COR-L47 (cell line): ENCODE measurements at regions not wholly inside any gene's neighbourhood (a gene's known extent, or its start where the extent isn't known, plus 50 kb on each side); places are given as distances from the start of the nearest gene placed in this dataset.
"Not testable (repeated sequence)": the region's sequence is repeated elsewhere in the genome, so short reads cannot be mapped to it uniquely, and the experiment has no call there.

Experiments
- DNase-seq: peaks from one replicate; lab custom pipeline; 2025; lab: John Stamatoyannopoulos, UW

DNA sequence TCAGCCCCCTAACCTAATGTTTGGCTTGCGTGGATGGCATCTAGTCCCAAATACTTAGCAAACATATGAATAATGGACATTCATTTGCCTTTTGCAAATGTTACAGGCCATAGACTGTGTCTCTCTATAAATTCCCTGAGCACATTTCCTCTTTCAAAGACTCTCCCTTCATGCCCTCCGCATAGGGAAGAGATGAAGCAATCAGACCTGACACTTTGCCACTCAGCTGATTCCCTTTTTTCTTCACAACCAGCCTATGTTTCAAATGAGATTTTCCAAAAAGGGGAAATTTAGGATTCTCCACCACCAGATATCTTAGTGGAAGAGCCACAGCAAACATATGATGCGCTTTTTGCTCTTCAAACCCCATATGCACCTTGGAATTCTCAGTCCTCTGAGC lies 453.7 kb downstream of the STK39 start:
- no peak for DNase-seq

DNA sequence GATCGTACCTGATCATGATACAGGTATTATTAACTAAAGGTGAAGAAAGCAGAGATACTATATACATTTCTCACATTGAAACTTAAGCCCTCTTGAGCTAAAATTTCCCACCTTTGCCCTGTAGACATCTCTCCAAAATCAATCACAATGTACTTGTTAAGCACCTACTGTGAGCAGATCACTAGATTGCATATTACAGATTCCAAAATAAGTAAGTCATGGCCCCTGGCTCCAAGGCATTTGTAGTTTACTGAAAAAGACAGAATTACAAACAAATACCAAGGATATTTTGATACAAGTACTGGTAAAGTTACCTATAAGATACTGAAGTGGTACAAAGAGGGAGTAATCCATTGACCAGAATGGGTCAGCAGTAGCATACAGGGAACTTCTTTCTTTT lies 455.3 kb downstream of the STK39 start:
- no peak for DNase-seq

DNA sequence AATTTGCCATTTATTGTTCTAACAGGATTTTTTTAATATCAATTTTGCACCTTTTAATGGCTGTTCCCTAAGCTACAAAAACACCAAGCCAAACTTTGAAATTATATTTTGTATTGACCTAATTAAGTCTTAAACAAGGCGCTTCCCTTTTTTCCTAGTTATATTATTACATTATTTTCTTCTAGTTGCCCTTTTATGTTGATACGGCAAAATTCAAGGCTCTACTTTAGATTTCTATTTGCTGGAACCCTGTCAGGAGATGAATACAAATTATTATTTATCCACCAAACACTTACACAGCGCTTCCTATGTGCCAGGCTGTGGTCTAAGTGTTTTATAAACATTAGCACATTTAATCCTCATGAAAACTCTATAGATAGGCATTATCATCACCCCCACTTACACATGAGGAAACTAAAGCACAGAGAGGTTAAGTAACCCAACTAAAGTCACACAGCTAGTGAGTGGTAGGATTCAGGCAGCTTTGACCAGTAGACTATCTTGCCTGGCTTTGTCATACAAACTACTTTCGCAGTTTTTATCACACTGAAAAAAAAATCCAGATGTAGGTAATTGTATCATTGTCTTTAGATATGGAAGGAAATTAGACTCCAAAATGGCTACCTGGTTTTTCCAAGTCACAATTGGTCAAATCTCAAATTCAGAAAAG lies 456.5 kb downstream of the STK39 start:
- no peak for DNase-seq

DNA sequence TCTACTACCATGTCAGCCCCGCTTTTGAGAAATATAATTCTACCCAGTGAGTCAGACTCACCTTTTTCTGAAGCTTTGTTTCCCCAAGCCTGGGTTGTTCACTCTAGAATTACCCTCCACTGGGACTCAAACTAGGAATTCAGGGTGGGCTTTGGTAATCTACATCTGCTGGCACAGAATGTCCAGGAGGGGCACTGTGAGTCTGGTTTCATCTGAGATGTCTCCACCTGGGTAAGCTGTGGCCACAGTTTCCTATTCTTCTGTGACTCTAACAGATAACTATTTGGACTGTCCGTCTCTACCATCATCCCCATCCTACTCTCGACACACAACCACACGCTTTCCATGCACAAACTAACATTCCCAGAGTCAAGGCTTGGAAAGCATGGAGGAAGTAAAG lies 457.2 kb downstream of the STK39 start:
- no peak for DNase-seq

DNA sequence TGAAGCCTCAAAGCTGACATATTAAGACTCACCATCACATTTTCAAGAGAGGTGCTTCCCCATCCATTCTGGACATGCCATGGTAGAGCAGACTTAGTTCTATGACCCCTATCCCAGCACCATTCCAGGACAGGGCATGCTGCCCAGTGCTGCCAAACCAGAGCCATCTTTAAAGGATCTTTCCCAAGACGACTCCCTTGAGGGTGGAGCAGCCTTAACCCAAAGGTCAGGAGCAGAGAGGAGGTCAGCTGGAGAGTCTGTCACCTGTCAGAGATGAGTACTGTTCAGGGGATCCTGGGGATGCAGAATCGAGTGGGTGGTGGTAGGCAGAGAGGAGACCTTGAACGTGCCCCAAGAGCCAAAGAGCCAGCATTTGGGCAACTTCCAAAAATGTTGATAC lies 459.8 kb downstream of the STK39 start:
- DNase-seq, result no peak

DNA sequence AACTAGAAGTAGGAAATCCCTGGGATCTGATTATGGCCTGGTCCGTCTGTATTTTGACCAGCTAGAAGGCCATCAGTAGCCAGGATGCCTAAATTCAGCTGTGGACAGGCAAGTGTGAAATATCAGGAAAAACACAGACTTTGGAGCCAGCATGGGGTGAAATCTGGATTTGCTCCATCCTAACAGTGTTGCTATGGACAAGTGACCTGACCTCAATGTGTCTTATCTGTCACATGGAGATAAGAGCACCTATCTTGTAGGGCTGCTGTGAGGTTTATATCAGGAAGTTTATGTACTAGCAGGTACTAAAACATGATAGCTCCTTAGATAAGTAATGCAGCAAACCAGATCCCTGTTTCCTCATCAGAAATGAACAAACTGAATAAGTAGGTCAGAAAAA lies 460.4 kb downstream of the STK39 start:
- DNase-seq, result no peak

DNA sequence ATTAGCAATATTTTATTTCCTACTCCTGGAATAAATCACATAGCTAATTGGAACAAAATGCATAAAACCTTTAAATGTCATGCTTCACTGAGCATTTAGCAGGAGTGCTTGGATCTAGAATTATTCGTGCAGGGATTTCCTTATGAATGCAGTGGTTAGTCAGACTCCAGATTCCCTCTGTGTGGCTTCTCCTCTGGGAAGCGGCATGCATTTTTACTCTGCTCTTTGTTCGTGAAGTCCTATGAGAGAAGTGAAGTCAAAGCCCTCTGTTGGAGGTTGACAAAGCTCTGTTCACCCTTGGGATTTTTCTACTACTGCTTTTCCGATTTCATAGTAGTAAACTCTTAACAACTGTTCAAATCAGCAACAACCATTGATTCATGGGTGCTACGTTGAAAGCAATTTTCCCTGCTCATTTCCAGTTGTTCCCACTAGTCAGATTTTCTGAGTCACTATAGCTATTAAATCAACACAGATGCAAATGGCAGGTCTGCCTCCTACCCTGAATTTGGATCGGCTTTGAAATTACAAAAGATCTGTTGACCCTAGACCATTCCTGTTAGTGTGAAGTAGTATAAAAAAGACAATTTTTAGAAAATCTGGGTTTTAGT lies 461.7 kb downstream of the STK39 start:
- DNase-seq, result no peak

DNA sequence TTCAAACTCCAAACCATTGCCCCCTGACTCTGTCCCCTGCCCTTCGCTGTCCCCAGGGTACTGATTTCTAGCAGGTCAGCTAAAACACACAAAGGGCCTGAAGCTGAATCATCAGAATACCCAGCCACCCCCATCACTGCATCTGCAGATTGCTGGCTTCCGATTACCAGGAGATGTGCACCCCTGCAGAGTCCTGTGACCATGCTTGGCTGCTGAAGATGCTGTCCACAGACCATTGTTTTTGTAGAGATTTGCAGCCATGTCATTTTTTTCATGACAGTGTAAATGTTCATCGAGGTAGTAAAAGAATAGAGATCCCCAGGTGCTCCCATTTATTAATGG lies 463.3 kb downstream of the STK39 start:
- no peak for DNase-seq

DNA sequence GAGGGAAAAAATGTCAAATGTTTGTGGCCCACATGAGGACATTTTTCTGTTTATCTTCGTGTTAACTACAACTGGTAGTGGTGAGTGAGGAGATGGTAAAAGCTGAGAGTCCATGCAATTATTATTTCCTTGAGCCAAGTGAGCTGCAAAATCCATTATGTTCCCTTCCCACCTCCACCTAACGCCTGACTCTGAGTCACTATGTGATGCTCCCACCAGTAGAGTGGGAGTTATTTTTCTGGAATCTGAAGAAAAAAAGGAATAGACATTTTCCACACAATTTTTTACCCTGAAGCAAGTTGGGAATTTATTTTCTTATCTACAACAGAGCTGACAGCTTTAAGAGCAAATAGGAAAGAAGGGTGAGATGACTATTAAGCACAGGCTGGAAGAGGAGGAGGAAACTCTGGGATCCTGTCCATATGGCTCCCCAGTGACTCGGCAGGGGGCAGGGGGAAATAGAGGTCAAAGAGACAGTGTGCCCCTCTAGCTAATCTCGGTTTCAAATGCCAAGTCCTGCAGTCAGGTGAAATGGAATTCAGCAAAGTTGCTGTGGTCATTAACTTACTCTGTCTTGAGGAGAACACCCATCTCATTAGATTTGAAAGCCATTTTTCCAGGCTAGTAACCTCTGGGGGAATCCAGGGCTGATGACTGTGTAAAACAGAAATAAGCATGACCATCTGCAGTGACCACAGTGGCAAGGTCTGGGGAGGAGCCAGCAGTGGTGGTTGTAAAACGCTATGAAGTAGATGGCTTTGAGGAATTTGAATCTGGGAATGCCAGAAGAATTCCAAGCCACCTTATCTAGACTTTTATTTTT lies 463.9 kb downstream of the STK39 start:
- DNase-seq, result no peak

DNA sequence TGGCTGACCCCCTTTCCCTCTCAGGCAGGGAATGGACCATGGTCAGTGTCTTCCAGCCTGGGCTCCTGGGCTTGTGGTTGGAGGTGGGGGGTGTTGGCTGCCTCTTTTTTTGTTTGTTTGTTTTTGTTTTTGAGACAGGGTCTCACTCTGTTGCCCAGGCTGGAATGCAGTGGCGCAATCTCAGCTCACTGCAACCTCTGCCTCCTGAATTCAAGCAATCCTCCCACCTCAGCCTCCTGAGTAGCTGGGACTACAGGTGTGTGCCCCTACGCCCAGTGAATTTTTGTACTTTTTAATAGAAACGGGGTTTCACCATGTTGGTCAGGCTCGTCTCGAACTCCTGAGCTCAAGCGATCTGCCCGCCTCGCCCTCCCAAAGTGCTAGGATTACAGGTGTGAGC lies 465.8 kb downstream of the STK39 start:
- DNase-seq, result not testable (repeated sequence)

DNA sequence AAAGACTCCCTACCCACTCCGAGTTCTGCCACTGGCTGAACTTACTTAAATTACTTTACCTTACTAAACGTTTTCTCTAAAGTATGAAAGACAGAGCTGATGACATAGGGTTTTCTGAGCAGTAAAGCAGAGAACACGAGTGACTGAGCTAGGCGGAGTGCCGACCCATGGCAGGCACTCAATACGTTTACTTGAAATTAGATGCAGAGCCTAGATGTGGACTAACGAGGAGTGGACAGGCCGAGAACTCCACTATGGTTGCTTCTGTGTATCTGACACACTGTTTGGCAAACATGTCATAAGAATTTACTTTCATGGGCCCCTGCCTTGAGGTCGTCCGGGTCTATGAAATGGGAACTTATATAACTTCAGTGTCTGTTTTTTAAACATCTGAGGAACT lies 471.0 kb downstream of the STK39 start:
- no peak for DNase-seq

DNA sequence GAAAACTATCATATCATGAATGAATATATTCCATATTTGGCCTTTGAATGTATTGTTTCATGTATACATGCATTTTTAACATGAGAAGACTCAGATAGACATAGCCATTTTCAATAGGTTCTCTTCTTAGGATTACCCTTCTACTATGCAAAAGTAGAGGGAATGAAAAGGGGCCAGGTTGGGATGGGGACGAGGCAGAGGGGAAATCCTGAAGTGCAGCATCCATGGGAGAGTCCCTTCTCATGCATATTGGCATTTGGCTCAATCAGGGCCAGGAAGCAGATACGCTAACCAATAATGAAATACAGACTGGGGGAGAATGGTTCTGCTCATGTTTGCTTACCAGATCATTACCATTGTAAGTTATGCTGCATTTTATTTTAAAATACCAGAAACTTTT lies 475.8 kb downstream of the STK39 start:
- DNase-seq, result no peak

DNA sequence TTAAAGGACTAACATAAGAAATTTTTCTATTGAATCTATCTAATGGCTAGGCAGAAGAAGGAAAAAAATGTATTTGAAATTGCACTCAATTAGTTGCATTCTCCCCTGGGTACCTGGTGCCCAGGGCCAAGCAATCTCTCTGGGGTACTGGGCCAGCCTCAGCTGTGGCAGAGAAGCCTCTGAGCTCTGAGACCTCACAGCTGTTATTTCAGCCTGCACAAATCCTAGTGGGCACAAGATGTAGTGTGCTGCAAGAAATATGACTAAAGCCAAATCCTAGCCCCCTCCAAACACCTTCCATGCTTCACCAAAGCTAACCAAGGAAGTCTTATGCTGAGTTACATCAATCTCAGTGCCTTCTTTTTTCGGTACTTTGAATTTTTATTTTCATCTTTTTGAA lies 478.4 kb downstream of the STK39 start:
- no peak for DNase-seq

DNA sequence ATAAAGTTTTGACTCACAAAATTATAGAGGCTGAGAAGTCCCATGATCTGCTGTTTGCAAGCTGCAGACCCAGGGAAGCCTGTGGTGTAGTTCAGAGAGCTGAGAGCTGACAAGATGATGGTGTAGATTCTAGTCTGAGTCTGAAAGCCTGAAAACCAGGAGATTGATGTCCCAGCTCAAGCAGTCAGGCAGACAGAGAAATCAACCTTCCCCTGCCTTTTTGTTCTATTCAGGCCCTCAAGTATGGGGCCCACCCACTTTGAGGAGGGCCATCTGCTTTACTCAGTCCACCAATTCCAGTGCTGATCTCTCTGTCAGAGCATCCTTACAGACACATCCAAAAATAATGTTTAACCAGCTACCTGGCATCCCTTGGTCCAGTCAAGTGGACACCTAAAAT lies 479.6 kb downstream of the STK39 start:
- DNase-seq, result no peak

DNA sequence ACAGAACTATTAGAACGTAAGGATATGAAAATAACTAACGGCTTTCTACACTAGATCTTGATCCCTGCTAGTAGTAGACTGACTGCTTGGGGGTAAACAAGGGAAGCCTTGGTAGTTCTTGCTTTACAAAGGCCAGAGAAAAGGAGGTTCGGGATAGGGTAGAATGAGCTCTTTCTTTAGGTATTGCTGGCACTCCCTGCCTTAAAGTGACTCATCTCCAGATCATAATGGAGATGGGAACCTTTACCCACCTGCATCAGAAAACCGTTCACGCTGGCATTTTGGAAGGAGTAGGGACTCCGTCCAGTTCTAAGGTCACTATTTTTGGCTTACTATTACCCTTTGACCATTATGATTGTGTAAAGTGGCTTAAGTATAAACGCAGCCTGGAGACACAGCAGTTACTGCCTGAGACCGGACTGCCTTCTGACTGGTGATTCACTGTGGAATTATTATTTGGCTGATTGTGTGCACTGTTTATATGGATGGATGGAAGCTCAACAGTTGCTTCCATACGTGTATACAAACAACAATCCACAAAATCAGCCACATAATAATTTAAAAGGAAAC lies 482.5 kb downstream of the STK39 start:
- no peak for DNase-seq

DNA sequence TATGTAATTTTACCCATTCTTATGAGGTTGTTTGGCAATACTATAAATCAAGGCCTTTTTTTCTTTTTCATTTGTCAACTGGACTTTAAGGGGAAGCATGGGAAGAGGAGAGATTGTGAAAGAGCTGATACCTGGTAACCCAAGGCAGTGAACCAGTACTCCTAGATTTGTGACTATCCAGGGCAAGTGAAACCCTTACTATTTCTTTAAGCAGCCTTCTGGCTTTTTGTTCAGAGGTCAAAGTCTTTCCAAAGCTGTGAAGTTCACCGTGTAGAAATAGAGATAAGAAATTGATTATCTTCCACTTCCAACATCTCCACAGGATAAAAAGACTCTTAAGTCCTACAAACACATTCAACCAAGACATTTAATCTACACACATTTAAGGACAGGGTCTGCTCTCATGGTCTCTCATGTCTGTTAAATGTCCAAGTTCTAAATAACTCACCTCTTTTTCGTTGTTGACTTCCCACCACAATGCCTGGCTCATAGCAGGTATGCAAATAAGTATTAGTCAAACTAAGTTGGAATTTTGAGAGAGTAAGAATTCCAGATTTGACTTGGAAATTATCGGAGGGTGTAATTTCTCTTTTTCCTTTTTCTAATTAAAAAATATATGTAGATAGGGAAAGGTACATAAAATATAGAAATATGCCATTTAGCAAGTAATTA lies 485.8 kb downstream of the STK39 start:
- DNase-seq, result no peak

DNA sequence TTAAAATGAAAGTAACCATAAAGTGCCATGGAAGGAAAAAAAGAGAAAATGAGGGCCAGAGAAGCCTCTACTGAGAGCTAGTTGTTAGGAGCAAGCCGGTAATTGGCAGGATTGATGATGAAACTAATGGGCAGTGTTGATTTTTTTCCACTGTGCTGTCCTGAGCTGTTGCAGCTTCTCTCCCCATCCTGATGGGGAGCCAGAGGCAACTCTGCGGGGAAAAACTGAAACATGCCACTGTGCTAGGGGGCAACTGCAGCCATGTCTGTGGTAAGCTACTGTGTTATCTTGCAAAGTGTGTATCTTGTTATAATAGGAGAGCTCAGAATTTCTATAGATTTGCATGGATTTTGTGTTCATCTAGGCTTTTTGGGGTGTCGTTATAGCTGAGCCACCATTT lies 487.9 kb downstream of the STK39 start:
- no peak for DNase-seq

DNA sequence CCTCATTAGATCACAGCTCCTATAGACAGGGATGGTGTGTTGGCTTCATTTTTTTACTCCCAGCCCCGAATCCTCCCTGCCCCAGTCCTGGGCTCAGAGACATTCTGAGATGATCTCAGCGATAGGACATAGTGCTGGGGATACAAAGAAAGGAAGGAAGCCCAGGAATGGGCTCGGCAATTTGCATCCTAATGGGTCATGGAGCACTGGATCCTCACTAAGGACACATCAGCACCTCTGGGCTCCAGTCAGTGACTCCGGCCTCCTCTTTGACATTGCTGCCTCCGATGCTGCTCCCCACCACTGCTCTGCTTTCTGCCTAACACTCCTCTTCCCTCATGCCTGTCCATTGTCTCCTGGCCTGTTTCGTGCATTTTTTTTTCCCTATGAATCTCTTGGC lies 489.1 kb downstream of the STK39 start:
- no peak for DNase-seq

DNA sequence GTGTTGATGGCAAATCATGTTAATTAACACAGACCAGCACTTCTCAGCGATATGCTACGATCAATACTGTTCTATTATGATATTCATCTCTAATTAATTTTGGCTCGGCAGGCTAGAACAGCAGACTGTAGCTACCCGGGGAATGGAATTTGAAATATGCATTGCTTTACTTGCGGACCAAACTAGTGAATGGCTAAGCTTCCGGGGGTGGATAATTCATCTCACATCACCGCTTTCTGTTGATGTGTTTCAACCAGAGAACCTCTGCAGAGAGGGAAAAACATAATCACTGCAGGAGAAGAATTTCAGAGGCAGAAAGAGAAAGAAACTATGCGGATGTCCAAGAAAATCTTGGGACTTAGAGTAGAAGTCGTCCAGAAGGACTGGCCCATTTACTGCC lies 490.9 kb downstream of the STK39 start:
- DNase-seq, result no peak

DNA sequence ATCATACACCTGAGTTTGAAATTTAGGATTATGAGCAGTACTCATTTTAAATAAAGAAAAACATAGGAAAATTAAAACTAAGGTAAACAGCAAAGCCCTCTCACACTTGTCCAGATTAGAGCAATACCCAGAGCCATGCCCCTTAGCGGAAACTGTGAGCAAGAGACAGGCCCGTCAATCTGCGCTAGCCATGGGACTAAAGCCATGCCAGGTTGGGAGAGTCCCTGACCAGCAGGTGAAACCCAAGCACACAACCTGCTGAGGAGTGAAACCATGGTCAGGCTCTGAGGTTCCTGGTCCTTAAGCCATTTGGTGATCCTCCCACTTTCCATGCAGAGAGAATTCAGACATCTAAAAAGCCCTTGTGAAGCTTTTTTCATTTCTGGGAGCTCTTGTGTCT lies 494.3 kb downstream of the STK39 start:
- DNase-seq, result no peak

DNA sequence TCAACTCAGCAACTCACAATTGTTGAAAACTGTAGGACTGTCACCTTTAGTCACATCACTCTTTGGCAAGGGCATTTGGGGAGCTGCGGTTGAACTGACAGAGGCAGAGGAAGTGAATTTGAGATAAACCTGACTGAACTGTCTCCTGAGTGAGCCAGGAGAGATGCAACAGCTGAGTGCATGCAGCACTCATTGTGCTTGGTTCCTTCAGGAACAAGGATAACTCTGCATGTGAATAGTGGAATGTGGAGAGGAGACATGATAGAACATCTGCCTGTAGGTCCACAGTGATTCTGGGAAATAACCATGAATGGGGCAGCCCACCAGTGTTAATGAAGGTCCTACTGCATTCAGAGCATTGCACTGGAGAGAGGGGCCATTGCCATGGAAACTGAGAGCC lies 494.7 kb downstream of the STK39 start:
- DNase-seq, result no peak

DNA sequence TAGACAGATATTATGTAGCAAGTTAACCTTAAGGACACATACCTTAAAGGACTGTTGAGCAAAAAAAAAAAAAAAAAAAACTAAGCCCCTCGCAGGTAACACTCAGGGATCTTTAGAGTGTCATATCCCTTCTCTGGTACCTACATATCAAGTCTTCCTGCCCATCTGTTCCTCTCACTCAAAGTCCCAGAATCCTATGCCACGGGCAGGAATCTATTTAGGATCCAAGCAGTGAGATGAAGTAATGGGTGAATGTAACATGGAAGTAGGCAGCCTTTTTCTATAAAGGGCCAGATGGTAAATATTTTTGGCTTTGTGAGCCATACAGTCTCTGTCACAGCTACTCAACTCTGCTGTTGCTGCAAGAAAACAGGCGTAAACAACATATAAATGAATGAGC lies 496.7 kb downstream of the STK39 start:
- no peak for DNase-seq

DNA sequence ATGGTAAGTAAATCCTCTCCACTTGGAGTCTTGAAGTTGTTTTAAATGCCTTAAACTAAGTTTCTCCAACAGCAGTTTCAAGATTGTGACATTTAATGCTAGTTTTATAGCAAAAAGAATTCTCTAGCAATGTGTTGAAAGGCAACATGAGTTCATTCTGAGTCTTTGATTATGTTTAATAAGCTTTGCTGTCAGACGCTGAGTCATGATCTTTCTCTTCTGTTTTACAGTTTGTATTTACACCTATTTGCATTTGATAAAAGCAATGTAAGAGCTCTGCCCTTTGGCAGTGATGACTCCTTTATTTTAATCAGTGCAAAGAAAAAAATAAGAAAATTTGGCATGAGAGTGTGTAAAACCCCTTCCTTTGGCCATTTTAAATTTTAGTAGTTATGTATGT lies 497.7 kb downstream of the STK39 start:
- DNase-seq, result no peak
